HEK293 (cell line): ENCODE measurements at regions not wholly inside any gene's neighbourhood (a gene's known extent, or its start where the extent isn't known, plus 50 kb on each side); places are given as distances from the start of the nearest gene placed in this dataset.

ENCODE experiments used
- KLF7 ChIP-seq: fragments of 450-650 bp; formaldehyde crosslinking; IDR thresholded peaks from 2 replicates; pipeline ENCODE4 v1.5.1; 2016; ENCODE audit warnings: missing biosample characterization, missing genetic modification characterization, borderline replicate concordance
- KLF9 ChIP-seq: fragments of 450-650 bp; formaldehyde crosslinking; IDR thresholded peaks from 2 replicates; pipeline ENCODE4 v1.5.1; 2016; ENCODE audit warnings: missing biosample characterization, missing genetic modification characterization, low read depth
- ZNF16 ChIP-seq: fragments of 450-650 bp; formaldehyde crosslinking; IDR thresholded peaks from 2 replicates; pipeline ENCODE4 v1.5.1; 2016; ENCODE audit warnings: low read depth, missing biosample characterization, missing genetic modification characterization
- ZNF510 ChIP-seq: fragments of 450-650 bp; formaldehyde crosslinking; IDR thresholded peaks from 2 replicates; pipeline ENCODE4 v1.5.1; 2018; ENCODE audit warnings: mild to moderate bottlenecking, missing genetic modification characterization, missing biosample characterization; ENCODE audit not compliant: insufficient replicate concordance
- ZNF658 ChIP-seq: fragments of 450-650 bp; formaldehyde crosslinking; IDR thresholded peaks from 2 replicates; pipeline ENCODE4; 2016; ENCODE audit warnings: missing biosample characterization, missing genetic modification characterization
- ZNF701 ChIP-seq: fragments of 450-650 bp; formaldehyde crosslinking; IDR thresholded peaks from 2 replicates; pipeline ENCODE4 v1.5.1; 2016; ENCODE audit warnings: missing biosample characterization, missing genetic modification characterization
- TF ChIP-seq, protein P1 (sequence below): fragments of 450-650 bp; formaldehyde crosslinking; IDR thresholded peaks from 2 replicates; pipeline ENCODE4 v1.5.1; 2016; ENCODE audit warnings: missing biosample characterization, missing genetic modification characterization, borderline replicate concordance
- TF ChIP-seq, protein P2 (sequence below): fragments of 450-650 bp; formaldehyde crosslinking; IDR thresholded peaks from 2 replicates; pipeline ENCODE4 v1.5.1; 2016; ENCODE audit warnings: missing biosample characterization, missing genetic modification characterization, low read depth
- TF ChIP-seq, protein P3 (sequence below): fragments of 450-650 bp; formaldehyde crosslinking; IDR thresholded peaks from 2 replicates; pipeline ENCODE4 v1.5.1; 2016; ENCODE audit warnings: missing biosample characterization, missing genetic modification characterization

- TF ChIP-seq, protein P1, sequence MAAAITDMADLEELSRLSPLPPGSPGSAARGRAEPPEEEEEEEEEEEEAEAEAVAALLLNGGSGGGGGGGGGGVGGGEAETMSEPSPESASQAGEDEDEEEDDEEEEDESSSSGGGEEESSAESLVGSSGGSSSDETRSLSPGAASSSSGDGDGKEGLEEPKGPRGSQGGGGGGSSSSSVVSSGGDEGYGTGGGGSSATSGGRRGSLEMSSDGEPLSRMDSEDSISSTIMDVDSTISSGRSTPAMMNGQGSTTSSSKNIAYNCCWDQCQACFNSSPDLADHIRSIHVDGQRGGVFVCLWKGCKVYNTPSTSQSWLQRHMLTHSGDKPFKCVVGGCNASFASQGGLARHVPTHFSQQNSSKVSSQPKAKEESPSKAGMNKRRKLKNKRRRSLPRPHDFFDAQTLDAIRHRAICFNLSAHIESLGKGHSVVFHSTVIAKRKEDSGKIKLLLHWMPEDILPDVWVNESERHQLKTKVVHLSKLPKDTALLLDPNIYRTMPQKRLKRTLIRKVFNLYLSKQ (tag by site-specific recombination), result no peak
- TF ChIP-seq ZNF658 (tag by site-specific recombination) (no peak), ZNF701 (tag by site-specific recombination) (no peak), KLF9 (tag by site-specific recombination) (no peak), ZNF16 (tag by site-specific recombination) (no peak), KLF7 (no peak), ZNF510 (tag by site-specific recombination) (no peak)
- TF ChIP-seq, protein P2, sequence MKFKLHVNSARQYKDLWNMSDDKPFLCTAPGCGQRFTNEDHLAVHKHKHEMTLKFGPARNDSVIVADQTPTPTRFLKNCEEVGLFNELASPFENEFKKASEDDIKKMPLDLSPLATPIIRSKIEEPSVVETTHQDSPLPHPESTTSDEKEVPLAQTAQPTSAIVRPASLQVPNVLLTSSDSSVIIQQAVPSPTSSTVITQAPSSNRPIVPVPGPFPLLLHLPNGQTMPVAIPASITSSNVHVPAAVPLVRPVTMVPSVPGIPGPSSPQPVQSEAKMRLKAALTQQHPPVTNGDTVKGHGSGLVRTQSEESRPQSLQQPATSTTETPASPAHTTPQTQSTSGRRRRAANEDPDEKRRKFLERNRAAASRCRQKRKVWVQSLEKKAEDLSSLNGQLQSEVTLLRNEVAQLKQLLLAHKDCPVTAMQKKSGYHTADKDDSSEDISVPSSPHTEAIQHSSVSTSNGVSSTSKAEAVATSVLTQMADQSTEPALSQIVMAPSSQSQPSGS (tag by site-specific recombination), result no peak
- TF ChIP-seq, protein P3, sequence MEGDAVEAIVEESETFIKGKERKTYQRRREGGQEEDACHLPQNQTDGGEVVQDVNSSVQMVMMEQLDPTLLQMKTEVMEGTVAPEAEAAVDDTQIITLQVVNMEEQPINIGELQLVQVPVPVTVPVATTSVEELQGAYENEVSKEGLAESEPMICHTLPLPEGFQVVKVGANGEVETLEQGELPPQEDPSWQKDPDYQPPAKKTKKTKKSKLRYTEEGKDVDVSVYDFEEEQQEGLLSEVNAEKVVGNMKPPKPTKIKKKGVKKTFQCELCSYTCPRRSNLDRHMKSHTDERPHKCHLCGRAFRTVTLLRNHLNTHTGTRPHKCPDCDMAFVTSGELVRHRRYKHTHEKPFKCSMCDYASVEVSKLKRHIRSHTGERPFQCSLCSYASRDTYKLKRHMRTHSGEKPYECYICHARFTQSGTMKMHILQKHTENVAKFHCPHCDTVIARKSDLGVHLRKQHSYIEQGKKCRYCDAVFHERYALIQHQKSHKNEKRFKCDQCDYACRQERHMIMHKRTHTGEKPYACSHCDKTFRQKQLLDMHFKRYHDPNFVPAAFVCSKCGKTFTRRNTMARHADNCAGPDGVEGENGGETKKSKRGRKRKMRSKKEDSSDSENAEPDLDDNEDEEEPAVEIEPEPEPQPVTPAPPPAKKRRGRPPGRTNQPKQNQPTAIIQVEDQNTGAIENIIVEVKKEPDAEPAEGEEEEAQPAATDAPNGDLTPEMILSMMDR, result no peak
Measured at GRCh38 chr6:113560376-113560775, 296.8 kb upstream of the MARCKS start.
